ENCODE measurements at regions not wholly inside any gene's neighbourhood (a gene's known extent, or its start where the extent isn't known, plus 50 kb on each side); places are given as distances from the start of the nearest gene placed in this dataset.
"Not testable (repeated sequence)": the region's sequence is repeated elsewhere in the genome, so short reads cannot be mapped to it uniquely, and the experiment has no call there.

DNA sequence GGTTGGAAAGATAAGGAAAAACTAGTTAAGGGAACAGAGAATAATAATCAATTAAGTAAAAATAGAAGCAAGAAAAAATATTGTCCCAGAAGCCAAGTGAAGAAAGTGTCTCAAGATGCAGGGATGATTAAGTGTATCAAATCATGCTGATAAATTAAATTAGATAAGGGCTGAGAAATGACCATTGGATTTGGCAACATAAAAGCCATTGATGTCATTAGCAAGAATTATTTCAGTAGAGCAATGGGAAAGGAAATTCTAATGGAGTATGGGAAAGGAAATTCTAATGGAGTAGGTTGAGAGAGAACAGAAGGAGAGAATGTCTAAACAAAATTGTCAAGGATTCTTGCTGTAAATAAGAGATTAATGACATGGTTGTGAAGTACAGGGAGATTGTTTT, 146.8 kb downstream of the TFAP2B start:
- Histone ChIP-seq H3K27me3 (replicated peaks; ENCODE audit: insufficient read depth, low read length) (peaks cover 9% of the 10 kb centered on the region; the same call in 1 of the 2 replicates), H3F3A (ENCODE audit: insufficient read depth, low read length) (no peaks in the 10 kb centered on the region), H3K9ac (ENCODE audit: low read length) (no peak overlapping the region), H4K20me1 (ENCODE audit: insufficient read depth, low read length) (0 out of 2 replicates have a peak, but pooled peaks cover 6% of the 10 kb centered on the region), H3K27ac (ENCODE audit: low read length) (no peak overlapping the region), H3K4me3 (ENCODE audit: low read length) (no peak overlapping the region), H3K4me1 (ENCODE audit: low read length) (no peaks in the 10 kb centered on the region), H3K36me3 (replicated peaks; ENCODE audit: insufficient read depth, low read length) (no peaks in the 10 kb centered on the region), H3K4me2 (ENCODE audit: low read depth, low read length) (no peak overlapping the region), H3K9me3 (replicated peaks; ENCODE audit: insufficient read depth, low read length) (no peaks in the 10 kb centered on the region), H3K9me2 (replicated peaks; ENCODE audit: insufficient read depth, low read length) (no peaks in the 10 kb centered on the region), H2AFZ (ENCODE audit: low read length) (no peak overlapping the region), H3K79me2 (ENCODE audit: low read length) (no peaks in the 10 kb centered on the region)
- no peak for DNase-seq
- TF ChIP-seq EZH2 (optimal IDR thresholded peaks at IDR 0.05; ENCODE audit: low read depth, low read length) = no peak

DNA sequence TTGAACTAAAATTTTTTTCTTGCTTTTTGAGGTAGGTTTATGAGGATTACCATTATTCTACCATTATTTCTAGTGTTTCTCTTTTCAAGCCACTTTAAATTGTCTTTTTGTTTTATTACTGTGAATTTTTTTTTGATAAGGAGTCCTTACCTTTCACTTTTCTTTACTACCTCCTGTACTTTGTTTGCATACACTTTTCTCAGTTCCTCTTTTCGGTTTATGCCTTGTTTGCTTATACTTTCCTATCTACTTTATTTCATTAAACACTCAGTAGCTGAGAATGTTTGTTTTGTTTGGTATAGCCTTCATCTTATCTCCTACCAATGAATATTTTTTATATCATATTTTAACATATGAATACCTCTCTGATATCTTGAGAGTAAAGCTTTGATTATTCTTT, 147.9 kb downstream of the TFAP2B start:
- Histone ChIP-seq H3K9ac (ENCODE audit: low read length) (no peak overlapping the region), H3K27me3 (replicated peaks; ENCODE audit: insufficient read depth, low read length) (peaks cover 9% of the 10 kb centered on the region; the same call in 1 of the 2 replicates), H3K79me2 (ENCODE audit: low read length) (no peaks in the 10 kb centered on the region), H3K4me1 (ENCODE audit: low read length) (no peaks in the 10 kb centered on the region), H3K4me2 (ENCODE audit: low read depth, low read length) (no peak overlapping the region), H3K4me3 (ENCODE audit: low read length) (no peak overlapping the region), H3K9me2 (replicated peaks; ENCODE audit: insufficient read depth, low read length) (no peaks in the 10 kb centered on the region), H4K20me1 (ENCODE audit: insufficient read depth, low read length) (0 out of 2 replicates have a peak, but pooled peaks cover 6% of the 10 kb centered on the region), H3K27ac (ENCODE audit: low read length) (no peak overlapping the region), H3K9me3 (replicated peaks; ENCODE audit: insufficient read depth, low read length) (no peaks in the 10 kb centered on the region), H3K36me3 (replicated peaks; ENCODE audit: insufficient read depth, low read length) (no peaks in the 10 kb centered on the region), H2AFZ (ENCODE audit: low read length) (no peak overlapping the region), H3F3A (ENCODE audit: insufficient read depth, low read length) (no peaks in the 10 kb centered on the region)
- DNase-seq = peak; percentile 34
- TF ChIP-seq, protein P1, sequence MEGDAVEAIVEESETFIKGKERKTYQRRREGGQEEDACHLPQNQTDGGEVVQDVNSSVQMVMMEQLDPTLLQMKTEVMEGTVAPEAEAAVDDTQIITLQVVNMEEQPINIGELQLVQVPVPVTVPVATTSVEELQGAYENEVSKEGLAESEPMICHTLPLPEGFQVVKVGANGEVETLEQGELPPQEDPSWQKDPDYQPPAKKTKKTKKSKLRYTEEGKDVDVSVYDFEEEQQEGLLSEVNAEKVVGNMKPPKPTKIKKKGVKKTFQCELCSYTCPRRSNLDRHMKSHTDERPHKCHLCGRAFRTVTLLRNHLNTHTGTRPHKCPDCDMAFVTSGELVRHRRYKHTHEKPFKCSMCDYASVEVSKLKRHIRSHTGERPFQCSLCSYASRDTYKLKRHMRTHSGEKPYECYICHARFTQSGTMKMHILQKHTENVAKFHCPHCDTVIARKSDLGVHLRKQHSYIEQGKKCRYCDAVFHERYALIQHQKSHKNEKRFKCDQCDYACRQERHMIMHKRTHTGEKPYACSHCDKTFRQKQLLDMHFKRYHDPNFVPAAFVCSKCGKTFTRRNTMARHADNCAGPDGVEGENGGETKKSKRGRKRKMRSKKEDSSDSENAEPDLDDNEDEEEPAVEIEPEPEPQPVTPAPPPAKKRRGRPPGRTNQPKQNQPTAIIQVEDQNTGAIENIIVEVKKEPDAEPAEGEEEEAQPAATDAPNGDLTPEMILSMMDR (IDR thresholded peaks at IDR 0.05; ENCODE audit: low read length) = no peak
- TF ChIP-seq EZH2 (optimal IDR thresholded peaks at IDR 0.05; ENCODE audit: low read depth, low read length) (no peak), EZH2phosphoT487 (IDR thresholded peaks at IDR 0.05; ENCODE audit: low read length) (no peak)

DNA sequence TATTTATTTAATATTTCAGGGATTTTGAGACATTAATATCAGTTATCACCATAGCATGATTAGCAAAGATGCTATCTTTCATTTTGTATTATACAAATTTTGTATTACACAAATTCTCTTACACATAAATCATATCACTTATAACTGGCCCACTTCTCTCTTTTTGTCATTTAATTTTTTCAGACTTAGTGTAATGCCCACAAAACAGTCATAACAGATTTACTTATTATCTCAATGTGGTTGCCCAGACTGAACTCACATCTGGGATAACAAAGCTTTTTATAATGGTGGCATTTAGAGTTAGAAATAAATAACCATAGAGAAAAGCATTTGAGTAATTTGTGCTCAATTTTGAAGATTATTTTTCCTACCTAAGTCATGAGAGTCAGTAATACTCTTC, 148.3 kb downstream of the TFAP2B start:
- DNase-seq = no peak
- Histone ChIP-seq H3K4me1 (ENCODE audit: low read length) (no peaks in the 10 kb centered on the region), H3K9me3 (replicated peaks; ENCODE audit: insufficient read depth, low read length) (no peaks in the 10 kb centered on the region), H3K9me2 (replicated peaks; ENCODE audit: insufficient read depth, low read length) (no peaks in the 10 kb centered on the region), H3K9ac (ENCODE audit: low read length) (no peak overlapping the region), H3K79me2 (ENCODE audit: low read length) (no peaks in the 10 kb centered on the region), H3K27ac (ENCODE audit: low read length) (no peak overlapping the region), H3K4me3 (ENCODE audit: low read length) (no peak overlapping the region), H3K36me3 (replicated peaks; ENCODE audit: insufficient read depth, low read length) (no peaks in the 10 kb centered on the region), H3K27me3 (replicated peaks; ENCODE audit: insufficient read depth, low read length) (peaks cover 9% of the 10 kb centered on the region; the same call in 1 of the 2 replicates), H3F3A (ENCODE audit: insufficient read depth, low read length) (no peaks in the 10 kb centered on the region), H2AFZ (ENCODE audit: low read length) (no peak overlapping the region), H4K20me1 (ENCODE audit: insufficient read depth, low read length) (0 out of 2 replicates have a peak, but pooled peaks cover 6% of the 10 kb centered on the region), H3K4me2 (ENCODE audit: low read depth, low read length) (no peak overlapping the region)
- TF ChIP-seq, protein P1 (IDR thresholded peaks at IDR 0.05; ENCODE audit: low read length) = no peak
- no peak for TF ChIP-seq EZH2 (optimal IDR thresholded peaks at IDR 0.05; ENCODE audit: low read depth, low read length)
- TF ChIP-seq EZH2phosphoT487 (IDR thresholded peaks at IDR 0.05; ENCODE audit: low read length) = no peak

DNA sequence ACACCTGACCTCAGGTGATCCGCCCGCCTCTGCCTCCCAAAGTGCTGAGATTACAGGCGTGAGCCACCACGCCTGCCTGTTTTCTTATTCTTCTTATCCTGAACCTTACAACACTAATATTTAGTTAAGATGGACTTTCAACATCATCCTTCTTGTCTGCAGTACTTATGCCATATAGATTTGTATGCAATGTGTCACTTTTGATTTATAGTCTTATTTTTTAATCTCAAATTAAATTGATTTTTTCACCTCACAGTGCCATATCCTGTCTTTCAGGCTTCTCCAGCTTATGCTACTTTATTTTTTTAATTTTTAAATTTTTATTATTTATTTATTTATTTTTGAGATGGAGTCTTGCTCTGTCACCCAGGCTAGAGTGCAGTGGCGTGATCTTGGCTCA, 149.6 kb downstream of the TFAP2B start:
- H4K20me1 ChIP-seq (ENCODE audit: insufficient read depth, low read length); H3K9ac ChIP-seq (ENCODE audit: low read length); H3F3A ChIP-seq (ENCODE audit: insufficient read depth, low read length); H3K27me3 ChIP-seq (replicated peaks; ENCODE audit: insufficient read depth, low read length); H3K9me3 ChIP-seq (replicated peaks; ENCODE audit: insufficient read depth, low read length); H3K4me3 ChIP-seq (ENCODE audit: low read length); H3K79me2 ChIP-seq (ENCODE audit: low read length); H3K4me1 ChIP-seq (ENCODE audit: low read length); H2AFZ ChIP-seq (ENCODE audit: low read length); H3K4me2 ChIP-seq (ENCODE audit: low read depth, low read length); H3K9me2 ChIP-seq (replicated peaks; ENCODE audit: insufficient read depth, low read length); H3K27ac ChIP-seq (ENCODE audit: low read length); H3K36me3 ChIP-seq (replicated peaks; ENCODE audit: insufficient read depth, low read length); DNase-seq: not testable (repeated sequence)
